ENCODE measurements at regions not wholly inside any gene's neighbourhood (a gene's known extent, or its start where the extent isn't known, plus 50 kb on each side); places are given as distances from the start of the nearest gene placed in this dataset.

- Histone ChIP-seq H4K20me1 (ENCODE audit: insufficient read depth, low read length, poor library complexity, severe bottlenecking) (no peaks in the 10 kb centered on the region), H3K4me2 (ENCODE audit: low read depth, low read length, poor library complexity, severe bottlenecking) (no peak overlapping the region), H3K4me1 (ENCODE audit: insufficient read depth, low read length, poor library complexity, severe bottlenecking) (no peaks in the 10 kb centered on the region), H3K9ac (ENCODE audit: low read depth, low read length, poor library complexity, severe bottlenecking) (no peak overlapping the region), H2AFZ (ENCODE audit: low read length) (no peak overlapping the region), H3K9me2 (replicated peaks; ENCODE audit: low read depth, low read length) (no peaks in the 10 kb centered on the region), H3K4me3 (ENCODE audit: low read length, poor library complexity, severe bottlenecking) (no peak overlapping the region), H3K9me3 (ENCODE audit: insufficient read depth, low read depth, low read length) (no peaks in the 10 kb centered on the region), H3K36me3 (ENCODE audit: insufficient read depth, low read length) (no peaks in the 10 kb centered on the region), H3F3A (ENCODE audit: low read depth) (no peaks in the 10 kb centered on the region), H3K27me3 (ENCODE audit: insufficient read depth, low read length, poor library complexity, severe bottlenecking) (no peaks in the 10 kb centered on the region), H3K79me2 (ENCODE audit: insufficient read depth, low read length) (no peaks in the 10 kb centered on the region)
- TF ChIP-seq CTCF (conservative IDR thresholded peaks at IDR 0.05; ENCODE audit: low read length) (no peak), EZH2phosphoT487 (IDR thresholded peaks at IDR 0.05; ENCODE audit: borderline replicate concordance) (no peak)
These were observed 150.4 kb upstream of the GAREM1 start for GRCh38 chr18:32621034-32621433.

GRCh38 chr18:32618546-32618945, 147.9 kb upstream of the GAREM1 start:
- Histone ChIP-seq H3K4me2 (ENCODE audit: low read depth, low read length, poor library complexity, severe bottlenecking) (no peak overlapping the region), H3F3A (ENCODE audit: low read depth) (no peaks in the 10 kb centered on the region), H3K79me2 (ENCODE audit: insufficient read depth, low read length) (no peaks in the 10 kb centered on the region), H3K36me3 (ENCODE audit: insufficient read depth, low read length) (no peaks in the 10 kb centered on the region), H3K9me2 (replicated peaks; ENCODE audit: low read depth, low read length) (no peaks in the 10 kb centered on the region), H4K20me1 (ENCODE audit: insufficient read depth, low read length, poor library complexity, severe bottlenecking) (no peaks in the 10 kb centered on the region), H3K9ac (ENCODE audit: low read depth, low read length, poor library complexity, severe bottlenecking) (no peak overlapping the region), H3K4me3 (ENCODE audit: low read length, poor library complexity, severe bottlenecking) (no peak overlapping the region), H3K27me3 (ENCODE audit: insufficient read depth, low read length, poor library complexity, severe bottlenecking) (no peaks in the 10 kb centered on the region), H3K9me3 (ENCODE audit: insufficient read depth, low read depth, low read length) (no peaks in the 10 kb centered on the region), H2AFZ (ENCODE audit: low read length) (no peak overlapping the region), H3K4me1 (ENCODE audit: insufficient read depth, low read length, poor library complexity, severe bottlenecking) (no peaks in the 10 kb centered on the region)
- TF ChIP-seq CTCF (conservative IDR thresholded peaks at IDR 0.05; ENCODE audit: low read length) = no peak
- TF ChIP-seq EZH2phosphoT487 (IDR thresholded peaks at IDR 0.05; ENCODE audit: borderline replicate concordance) = no peak

- H3K36me3 ChIP-seq (ENCODE audit: insufficient read depth, low read length) = no peaks in the 10 kb centered on the region
- no peaks in the 10 kb centered on the region for H3K4me1 ChIP-seq (ENCODE audit: insufficient read depth, low read length, poor library complexity, severe bottlenecking)
- no peak overlapping the region for H3K9ac ChIP-seq (ENCODE audit: low read depth, low read length, poor library complexity, severe bottlenecking)
- no peak overlapping the region for H3K4me3 ChIP-seq (ENCODE audit: low read length, poor library complexity, severe bottlenecking)
- no peaks in the 10 kb centered on the region for H3K27me3 ChIP-seq (ENCODE audit: insufficient read depth, low read length, poor library complexity, severe bottlenecking)
- no peaks in the 10 kb centered on the region for H3F3A ChIP-seq (ENCODE audit: low read depth)
- H3K79me2 ChIP-seq (ENCODE audit: insufficient read depth, low read length) = no peaks in the 10 kb centered on the region
- no peaks in the 10 kb centered on the region for H4K20me1 ChIP-seq (ENCODE audit: insufficient read depth, low read length, poor library complexity, severe bottlenecking)
- TF ChIP-seq CTCF (conservative IDR thresholded peaks at IDR 0.05; ENCODE audit: low read length) (no peak), EZH2phosphoT487 (IDR thresholded peaks at IDR 0.05; ENCODE audit: borderline replicate concordance) (no peak)
- H3K4me2 ChIP-seq (ENCODE audit: low read depth, low read length, poor library complexity, severe bottlenecking) = no peak overlapping the region
- no peaks in the 10 kb centered on the region for H3K9me2 ChIP-seq (replicated peaks; ENCODE audit: low read depth, low read length)
- no peaks in the 10 kb centered on the region for H3K9me3 ChIP-seq (ENCODE audit: insufficient read depth, low read depth, low read length)
- H2AFZ ChIP-seq (ENCODE audit: low read length) = no peak overlapping the region
These were observed 143.1 kb upstream of the GAREM1 start for GRCh38 chr18:32613821-32614220.

Data from Loucy (cell line).